ENCODE measurements at regions not wholly inside any gene's neighbourhood (a gene's known extent, or its start where the extent isn't known, plus 50 kb on each side); places are given as distances from the start of the nearest gene placed in this dataset.

- TF ChIP-seq POLR2A (IDR thresholded peaks at IDR 0.05; ENCODE audit: low read depth, low read length) (no peak), CTCF (IDR thresholded peaks at IDR 0.05; ENCODE audit: extremely low read depth in 1 of 2, insufficient read depth in 1 of 2, low read depth in 1 of 2, low read length in 2 of 2) (no peak), POLR2AphosphoS5 (IDR thresholded peaks at IDR 0.05; ENCODE audit: insufficient read depth, low read depth, low read length) (no peak), FOS (IDR thresholded peaks at IDR 0.05; ENCODE audit: borderline replicate concordance, insufficient read depth, low read length) (no peak)
- TF ChIP-seq, protein P1, sequence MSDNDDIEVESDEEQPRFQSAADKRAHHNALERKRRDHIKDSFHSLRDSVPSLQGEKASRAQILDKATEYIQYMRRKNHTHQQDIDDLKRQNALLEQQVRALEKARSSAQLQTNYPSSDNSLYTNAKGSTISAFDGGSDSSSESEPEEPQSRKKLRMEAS (IDR thresholded peaks at IDR 0.05; ENCODE audit: insufficient read depth, insufficient read length), result no peak
Observed at GRCh38 chr9:105004466-105005090, 76.6 kb upstream of the ABCA1 start.

All from endothelial cell of umbilical vein (primary cell).